Testis (tissue), 2 donors: ENCODE measurements at regions not wholly inside any gene's neighbourhood (a gene's known extent, or its start where the extent isn't known, plus 50 kb on each side); places are given as distances from the start of the nearest gene placed in this dataset.

ENCODE experiments used
- CTCF ChIP-seq, 3 experiments: fragments of 450-650 bp in 2 of 3; fragments of 200-600 bp in 1 of 3; sonication (generic) in 1 of 3; IDR thresholded peaks; one replicate each; pipeline ENCODE4 v1.5.1; 2016 to 2019; ENCODE audit warnings: antibody characterized with exemption in 3 of 3, mild to moderate bottlenecking in 2 of 3, moderate library complexity in 1 of 3
- POLR2A ChIP-seq: fragments of 450-650 bp; IDR thresholded peaks from one replicate; pipeline ENCODE4 v1.6.1; 2017; ENCODE audit warnings: antibody characterized with exemption, mild to moderate bottlenecking, moderate library complexity

DNA sequence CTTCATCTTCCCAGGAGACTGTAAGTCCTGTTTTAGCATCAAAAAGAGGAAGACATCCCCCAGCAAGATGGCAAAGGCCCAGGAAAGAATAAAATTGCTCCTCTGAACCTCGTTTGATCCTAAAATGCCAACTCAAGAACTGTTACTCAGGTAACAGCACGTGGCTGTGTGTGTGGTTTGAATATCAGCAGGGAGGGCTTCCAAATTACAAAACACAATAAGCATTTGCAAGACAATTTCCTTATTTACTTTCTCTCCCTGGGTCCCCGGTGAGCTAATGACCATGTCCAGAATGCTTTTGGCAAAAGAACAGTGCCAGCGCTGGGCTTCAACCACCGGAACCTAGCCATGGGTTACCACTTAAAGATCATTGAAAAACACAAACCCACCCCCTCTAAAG, 163.6 kb downstream of the C1D start:
- TF ChIP-seq CTCF (IDR thresholded peaks at IDR 0.05) (no peak), POLR2A (no peak)
